Panc1 (cell line): ENCODE measurements at regions not wholly inside any gene's neighbourhood (a gene's known extent, or its start where the extent isn't known, plus 50 kb on each side); places are given as distances from the start of the nearest gene placed in this dataset.

Experiments
- POLR2AphosphoS5 ChIP-seq: IDR thresholded peaks from 2 replicates; pipeline ENCODE4 v1.6.1; 2012; ENCODE audit warnings: mild to moderate bottlenecking, low read depth, low read length, moderate library complexity
- SIN3A ChIP-seq: IDR thresholded peaks from 2 replicates; pipeline ENCODE4 v1.6.1; 2012; ENCODE audit warnings: low read depth, mild to moderate bottlenecking, low read length, moderate library complexity, borderline replicate concordance; ENCODE audit not compliant: insufficient read depth
- TF ChIP-seq, protein P1 (sequence below): fragments of 450-650 bp; IDR thresholded peaks from 2 replicates; pipeline ENCODE4 v1.5.1; 2017; ENCODE audit warnings: mild to moderate bottlenecking
- TF ChIP-seq, protein P2 (sequence below), 2 experiments: IDR thresholded peaks; 2 replicates each; pipeline ENCODE4 v1.6.1; 2011 to 2012; ENCODE audit warnings: low read depth in 2 of 2, control low read depth in 1 of 2, low read length in 1 of 2, mild to moderate bottlenecking in 1 of 2, moderate library complexity in 1 of 2; ENCODE audit not compliant: insufficient read depth in 1 of 2

DNA sequence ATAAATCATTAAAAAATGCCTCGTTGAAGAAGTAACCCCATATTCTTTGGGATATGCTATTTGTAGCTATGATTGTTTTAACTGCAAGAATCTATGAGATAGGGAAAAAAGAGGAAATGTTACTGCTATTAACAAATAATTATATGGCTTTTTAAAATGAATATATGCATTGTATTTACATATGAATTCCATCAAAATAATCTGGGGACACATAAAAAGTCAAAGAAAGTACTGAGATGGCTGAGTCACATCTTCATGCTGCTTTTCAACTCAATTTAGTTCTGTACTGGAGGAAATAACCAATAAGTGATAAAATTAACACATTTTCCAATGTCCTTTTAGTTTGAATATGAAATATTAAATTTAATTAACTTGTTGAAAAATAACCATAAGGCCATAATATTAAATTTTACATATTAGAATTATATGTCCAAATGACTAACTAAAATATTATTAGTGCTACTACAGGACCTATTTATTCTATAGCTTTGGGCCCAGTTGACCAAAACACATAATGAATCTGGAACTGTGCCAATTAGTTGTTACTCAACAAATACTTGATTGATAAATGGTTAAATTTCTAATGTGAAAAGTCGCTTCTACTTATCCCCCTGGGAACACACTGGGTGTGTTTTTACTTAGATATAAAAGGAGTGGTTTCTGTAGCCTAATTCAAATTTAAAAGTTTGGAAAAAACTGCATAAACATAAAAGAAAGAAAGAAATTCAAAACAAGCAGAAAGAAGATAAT lies 214.6 kb upstream of the PFKP start:
- TF ChIP-seq, protein P1, sequence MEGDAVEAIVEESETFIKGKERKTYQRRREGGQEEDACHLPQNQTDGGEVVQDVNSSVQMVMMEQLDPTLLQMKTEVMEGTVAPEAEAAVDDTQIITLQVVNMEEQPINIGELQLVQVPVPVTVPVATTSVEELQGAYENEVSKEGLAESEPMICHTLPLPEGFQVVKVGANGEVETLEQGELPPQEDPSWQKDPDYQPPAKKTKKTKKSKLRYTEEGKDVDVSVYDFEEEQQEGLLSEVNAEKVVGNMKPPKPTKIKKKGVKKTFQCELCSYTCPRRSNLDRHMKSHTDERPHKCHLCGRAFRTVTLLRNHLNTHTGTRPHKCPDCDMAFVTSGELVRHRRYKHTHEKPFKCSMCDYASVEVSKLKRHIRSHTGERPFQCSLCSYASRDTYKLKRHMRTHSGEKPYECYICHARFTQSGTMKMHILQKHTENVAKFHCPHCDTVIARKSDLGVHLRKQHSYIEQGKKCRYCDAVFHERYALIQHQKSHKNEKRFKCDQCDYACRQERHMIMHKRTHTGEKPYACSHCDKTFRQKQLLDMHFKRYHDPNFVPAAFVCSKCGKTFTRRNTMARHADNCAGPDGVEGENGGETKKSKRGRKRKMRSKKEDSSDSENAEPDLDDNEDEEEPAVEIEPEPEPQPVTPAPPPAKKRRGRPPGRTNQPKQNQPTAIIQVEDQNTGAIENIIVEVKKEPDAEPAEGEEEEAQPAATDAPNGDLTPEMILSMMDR: no peak
- TF ChIP-seq, protein P2, sequence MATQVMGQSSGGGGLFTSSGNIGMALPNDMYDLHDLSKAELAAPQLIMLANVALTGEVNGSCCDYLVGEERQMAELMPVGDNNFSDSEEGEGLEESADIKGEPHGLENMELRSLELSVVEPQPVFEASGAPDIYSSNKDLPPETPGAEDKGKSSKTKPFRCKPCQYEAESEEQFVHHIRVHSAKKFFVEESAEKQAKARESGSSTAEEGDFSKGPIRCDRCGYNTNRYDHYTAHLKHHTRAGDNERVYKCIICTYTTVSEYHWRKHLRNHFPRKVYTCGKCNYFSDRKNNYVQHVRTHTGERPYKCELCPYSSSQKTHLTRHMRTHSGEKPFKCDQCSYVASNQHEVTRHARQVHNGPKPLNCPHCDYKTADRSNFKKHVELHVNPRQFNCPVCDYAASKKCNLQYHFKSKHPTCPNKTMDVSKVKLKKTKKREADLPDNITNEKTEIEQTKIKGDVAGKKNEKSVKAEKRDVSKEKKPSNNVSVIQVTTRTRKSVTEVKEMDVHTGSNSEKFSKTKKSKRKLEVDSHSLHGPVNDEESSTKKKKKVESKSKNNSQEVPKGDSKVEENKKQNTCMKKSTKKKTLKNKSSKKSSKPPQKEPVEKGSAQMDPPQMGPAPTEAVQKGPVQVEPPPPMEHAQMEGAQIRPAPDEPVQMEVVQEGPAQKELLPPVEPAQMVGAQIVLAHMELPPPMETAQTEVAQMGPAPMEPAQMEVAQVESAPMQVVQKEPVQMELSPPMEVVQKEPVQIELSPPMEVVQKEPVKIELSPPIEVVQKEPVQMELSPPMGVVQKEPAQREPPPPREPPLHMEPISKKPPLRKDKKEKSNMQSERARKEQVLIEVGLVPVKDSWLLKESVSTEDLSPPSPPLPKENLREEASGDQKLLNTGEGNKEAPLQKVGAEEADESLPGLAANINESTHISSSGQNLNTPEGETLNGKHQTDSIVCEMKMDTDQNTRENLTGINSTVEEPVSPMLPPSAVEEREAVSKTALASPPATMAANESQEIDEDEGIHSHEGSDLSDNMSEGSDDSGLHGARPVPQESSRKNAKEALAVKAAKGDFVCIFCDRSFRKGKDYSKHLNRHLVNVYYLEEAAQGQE (IDR thresholded peaks at IDR 0.05; ENCODE audit: insufficient read depth in 1 of 2, low read depth in 2 of 2, low read length in 1 of 2): no peak
- TF ChIP-seq SIN3A (no peak), POLR2AphosphoS5 (no peak)
